HepG2 (cell line): ENCODE measurements at regions not wholly inside any gene's neighbourhood (a gene's known extent, or its start where the extent isn't known, plus 50 kb on each side); places are given as distances from the start of the nearest gene placed in this dataset.

Experiments used
- TF ChIP-seq, protein P1 (sequence below): sonication (generic); formaldehyde crosslinking; IDR thresholded peaks from 2 replicates; pipeline ENCODE4 v1.4.0; 2020; ENCODE audit warnings: mild to moderate bottlenecking, missing genetic modification reagents
- TF ChIP-seq, protein P2 (sequence below): sonication (generic); formaldehyde crosslinking; IDR thresholded peaks from 2 replicates; pipeline ENCODE4 v1.4.0; 2020; ENCODE audit warnings: mild to moderate bottlenecking, missing genetic modification reagents, borderline replicate concordance

DNA sequence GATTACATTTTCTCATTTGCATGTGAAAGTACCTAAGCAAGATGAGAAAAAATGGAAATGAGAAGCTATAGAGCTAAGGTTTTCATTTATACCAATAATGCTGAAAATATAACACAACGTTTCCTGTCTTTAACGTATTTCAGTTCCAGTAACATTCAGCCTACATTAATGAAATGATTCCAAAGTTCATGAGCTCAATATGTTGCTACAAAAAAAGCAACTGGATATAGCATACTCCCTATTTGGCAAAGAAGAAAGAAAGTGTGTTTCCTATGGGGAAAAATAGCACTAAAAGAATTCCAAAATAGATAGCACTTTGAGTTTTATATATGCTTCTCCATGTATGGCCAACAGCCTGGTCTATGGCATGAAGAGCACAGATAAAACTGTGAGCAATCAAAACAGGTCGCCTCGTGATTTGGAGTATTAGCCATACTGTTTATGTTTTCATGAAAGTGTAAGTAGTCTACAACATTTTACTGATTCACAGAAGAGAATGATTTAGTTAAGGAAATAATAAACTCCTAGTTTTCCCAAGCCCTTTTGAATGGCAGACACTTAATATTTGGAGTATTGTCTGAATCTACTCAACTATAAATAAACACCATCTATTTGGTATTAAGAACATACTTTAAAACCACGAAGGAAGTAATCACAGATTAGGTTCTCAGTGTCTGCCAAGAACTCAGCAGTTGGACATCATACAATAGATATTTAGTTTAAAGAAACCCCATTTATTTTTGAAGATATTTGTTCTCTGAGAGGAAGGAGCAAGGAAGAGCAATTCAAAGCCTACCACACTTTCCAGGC is 258.7 kb upstream of the RASA1 start (continued):
- TF ChIP-seq, protein P1, sequence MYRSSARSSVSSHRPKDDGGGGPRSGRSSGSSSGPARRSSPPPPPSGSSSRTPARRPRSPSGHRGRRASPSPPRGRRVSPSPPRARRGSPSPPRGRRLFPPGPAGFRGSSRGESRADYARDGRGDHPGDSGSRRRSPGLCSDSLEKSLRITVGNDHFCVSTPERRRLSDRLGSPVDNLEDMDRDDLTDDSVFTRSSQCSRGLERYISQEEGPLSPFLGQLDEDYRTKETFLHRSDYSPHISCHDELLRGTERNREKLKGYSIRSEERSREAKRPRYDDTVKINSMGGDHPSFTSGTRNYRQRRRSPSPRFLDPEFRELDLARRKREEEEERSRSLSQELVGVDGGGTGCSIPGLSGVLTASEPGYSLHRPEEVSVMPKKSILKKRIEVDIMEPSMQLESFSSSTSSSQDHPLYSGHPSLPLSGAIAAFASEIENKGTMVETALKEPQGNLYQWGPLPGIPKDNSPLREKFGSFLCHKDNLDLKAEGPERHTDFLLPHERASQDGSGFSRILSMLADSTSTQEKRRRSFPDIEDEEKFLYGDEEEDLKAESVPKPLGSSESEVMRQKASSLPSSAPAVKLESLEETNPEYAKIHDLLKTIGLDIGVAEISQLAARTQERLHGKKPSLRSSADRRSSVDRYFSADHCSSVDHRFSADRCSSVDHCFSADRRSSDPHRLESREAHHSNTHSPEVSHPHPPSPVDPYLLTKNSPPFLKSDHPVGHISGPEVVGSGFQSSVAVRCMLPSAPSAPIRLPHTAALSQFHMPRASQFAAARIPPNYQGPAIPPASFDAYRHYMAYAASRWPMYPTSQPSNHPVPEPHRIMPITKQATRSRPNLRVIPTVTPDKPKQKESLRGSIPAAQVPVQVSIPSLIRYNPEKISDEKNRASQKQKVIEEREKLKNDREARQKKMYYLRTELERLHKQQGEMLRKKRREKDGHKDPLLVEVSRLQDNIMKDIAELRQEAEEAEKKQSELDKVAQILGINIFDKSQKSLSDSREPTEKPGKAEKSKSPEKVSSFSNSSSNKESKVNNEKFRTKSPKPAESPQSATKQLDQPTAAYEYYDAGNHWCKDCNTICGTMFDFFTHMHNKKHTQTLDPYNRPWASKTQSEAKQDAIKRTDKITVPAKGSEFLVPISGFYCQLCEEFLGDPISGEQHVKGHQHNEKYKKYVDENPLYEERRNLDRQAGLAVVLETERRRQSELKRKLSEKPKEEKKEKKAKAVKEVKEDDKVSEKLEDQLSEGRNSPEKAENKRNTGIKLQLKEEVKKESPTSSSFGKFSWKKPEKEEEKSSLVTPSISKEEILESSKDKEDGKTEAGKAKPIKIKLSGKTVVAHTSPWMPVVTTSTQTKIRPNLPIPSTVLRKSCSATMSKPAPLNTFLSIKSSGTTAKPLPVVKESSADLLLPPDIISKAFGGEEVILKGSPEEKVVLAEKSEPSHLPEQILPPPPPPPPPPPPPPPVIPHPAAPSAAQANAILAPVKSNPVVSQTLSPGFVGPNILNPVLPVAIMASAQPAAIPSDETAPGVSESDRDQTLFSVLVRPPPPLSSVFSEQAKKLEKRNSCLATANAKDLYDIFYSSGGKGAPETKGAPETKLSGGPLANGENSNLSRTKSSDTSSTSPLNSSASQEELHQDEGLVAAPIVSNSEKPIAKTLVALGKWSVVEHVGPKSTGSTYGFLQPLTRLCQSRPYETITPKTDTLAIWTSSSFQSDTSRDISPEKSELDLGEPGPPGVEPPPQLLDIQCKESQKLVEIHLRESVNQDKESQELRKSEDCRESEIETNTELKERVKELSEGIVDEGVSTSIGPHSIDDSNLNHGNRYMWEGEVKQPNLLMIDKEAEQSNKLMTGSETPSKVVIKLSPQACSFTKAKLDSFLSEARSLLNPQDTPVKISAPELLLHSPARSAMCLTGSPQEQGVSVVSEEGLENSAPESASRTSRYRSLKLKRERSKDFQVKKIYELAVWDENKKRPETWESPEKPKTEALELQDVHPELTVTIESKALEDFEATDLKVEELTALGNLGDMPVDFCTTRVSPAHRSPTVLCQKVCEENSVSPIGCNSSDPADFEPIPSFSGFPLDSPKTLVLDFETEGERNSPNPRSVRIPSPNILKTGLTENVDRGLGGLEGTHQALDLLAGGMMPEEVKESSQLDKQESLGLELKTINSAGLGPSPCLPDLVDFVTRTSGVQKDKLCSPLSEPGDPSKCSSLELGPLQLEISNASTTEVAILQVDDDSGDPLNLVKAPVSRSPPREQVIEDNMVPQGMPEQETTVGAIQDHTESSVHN = no peak
- TF ChIP-seq, protein P2, sequence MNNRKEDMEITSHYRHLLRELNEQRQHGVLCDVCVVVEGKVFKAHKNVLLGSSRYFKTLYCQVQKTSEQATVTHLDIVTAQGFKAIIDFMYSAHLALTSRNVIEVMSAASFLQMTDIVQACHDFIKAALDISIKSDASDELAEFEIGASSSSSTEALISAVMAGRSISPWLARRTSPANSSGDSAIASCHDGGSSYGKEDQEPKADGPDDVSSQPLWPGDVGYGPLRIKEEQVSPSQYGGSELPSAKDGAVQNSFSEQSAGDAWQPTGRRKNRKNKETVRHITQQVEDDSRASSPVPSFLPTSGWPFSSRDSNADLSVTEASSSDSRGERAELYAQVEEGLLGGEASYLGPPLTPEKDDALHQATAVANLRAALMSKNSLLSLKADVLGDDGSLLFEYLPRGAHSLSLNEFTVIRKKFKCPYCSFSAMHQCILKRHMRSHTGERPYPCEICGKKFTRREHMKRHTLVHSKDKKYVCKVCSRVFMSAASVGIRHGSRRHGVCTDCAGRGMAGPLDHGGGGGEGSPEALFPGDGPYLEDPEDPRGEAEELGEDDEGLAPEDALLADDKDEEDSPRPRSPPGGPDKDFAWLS (CRISPR knock-in tag) = no peak
